Parathyroid adenoma (tissue), 2 donors: ENCODE measurements at regions not wholly inside any gene's neighbourhood (a gene's known extent, or its start where the extent isn't known, plus 50 kb on each side); places are given as distances from the start of the nearest gene placed in this dataset.

Experiments
- H2AFZ ChIP-seq: fragments of 300-600 bp; sonication (generic); one replicate; pipeline ENCODE4 v1.7.0; 2017; ENCODE audit warnings: antibody characterized with exemption, mild to moderate bottlenecking
- H3K27ac ChIP-seq: fragments of 300-600 bp; sonication (generic); one replicate; pipeline ENCODE4 v1.7.0; 2017
- H3K27me3 ChIP-seq: fragments of 300-600 bp; sonication (generic); one replicate; pipeline ENCODE4 v1.7.0; 2017; ENCODE audit warnings: low read length; ENCODE audit not compliant: control insufficient read depth, insufficient read depth
- H3K36me3 ChIP-seq: fragments of 300-600 bp; sonication (generic); one replicate; pipeline ENCODE4 v1.7.0; 2017; ENCODE audit warnings: low read length; ENCODE audit not compliant: control insufficient read depth, insufficient read depth
- H3K4me1 ChIP-seq: fragments of 300-600 bp; sonication (generic); one replicate; pipeline ENCODE4 v1.7.0; 2017; ENCODE audit warnings: control low read depth
- H3K4me2 ChIP-seq: fragments of 300-600 bp; sonication (generic); one replicate; pipeline ENCODE4 v1.7.0; 2017; ENCODE audit warnings: low read length
- H3K4me3 ChIP-seq: fragments of 300-600 bp; sonication (generic); one replicate; pipeline ENCODE4 v1.7.0; 2017; ENCODE audit warnings: low read depth, low read length
- H3K79me2 ChIP-seq: fragments of 300-600 bp; sonication (generic); one replicate; pipeline ENCODE4 v1.7.0; 2017; ENCODE audit warnings: control low read depth
- H3K9ac ChIP-seq: fragments of 300-600 bp; sonication (generic); one replicate; pipeline ENCODE4 v1.7.0; 2017; ENCODE audit warnings: mild to moderate bottlenecking
- H3K9me3 ChIP-seq: fragments of 300-600 bp; sonication (generic); one replicate; pipeline ENCODE4 v1.7.0; 2017; ENCODE audit warnings: low read length; ENCODE audit not compliant: control insufficient read depth
- CTCF ChIP-seq: fragments of 300-600 bp; sonication (generic); IDR thresholded peaks from one replicate; pipeline ENCODE4 v1.7.0; 2017; ENCODE audit warnings: antibody characterized with exemption, mild to moderate bottlenecking
- donor health status: primary hyperparathyroidism.

DNA sequence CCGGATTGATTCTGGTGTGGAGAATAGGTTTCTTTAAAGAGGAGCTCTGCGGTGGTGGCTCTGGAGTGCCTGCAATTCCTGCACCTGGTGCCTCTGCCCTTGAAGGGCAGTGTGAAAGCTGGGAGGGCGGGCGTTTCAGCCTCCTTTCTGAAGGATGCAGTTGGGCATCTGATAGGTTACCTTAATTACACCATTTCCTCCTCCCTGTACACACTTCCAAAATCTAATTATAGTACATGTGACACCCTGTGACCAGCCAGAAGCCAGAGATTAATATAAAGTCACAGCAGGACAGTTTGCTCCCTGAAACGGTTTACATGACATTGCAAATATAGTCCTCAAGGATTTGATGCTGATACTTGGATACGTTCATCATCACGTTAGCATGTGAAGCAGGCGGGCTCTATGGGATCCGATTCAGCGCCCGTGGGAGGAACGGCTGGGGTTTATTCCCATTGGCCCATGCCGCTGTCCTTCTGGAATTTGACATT, 548.2 kb downstream of the QKI start:
- Histone ChIP-seq H3K4me3 (no peak overlapping the region), H3K79me2 (no peaks in the 10 kb centered on the region), H3K4me2 (no peak overlapping the region), H3K4me1 (no peaks in the 10 kb centered on the region), H3K36me3 (no peaks in the 10 kb centered on the region), H3K9ac (no peak overlapping the region), H2AFZ (no peak overlapping the region), H3K27me3 (no peaks in the 10 kb centered on the region), H3K27ac (no peak overlapping the region), H3K9me3 (no peaks in the 10 kb centered on the region)
- TF ChIP-seq CTCF: no peak

- Histone ChIP-seq H3K4me1 (no peaks in the 10 kb centered on the region), H3K27ac (no peak overlapping the region), H3K4me2 (no peak overlapping the region), H3K79me2 (no peaks in the 10 kb centered on the region), H3K4me3 (no peak overlapping the region), H3K9me3 (no peaks in the 10 kb centered on the region), H3K9ac (no peak overlapping the region), H2AFZ (no peak overlapping the region), H3K27me3 (no peaks in the 10 kb centered on the region), H3K36me3 (no peaks in the 10 kb centered on the region)
- TF ChIP-seq CTCF: no peak
Observed at GRCh38 chr6:163960128-163960527, 545.6 kb downstream of the QKI start.

DNA sequence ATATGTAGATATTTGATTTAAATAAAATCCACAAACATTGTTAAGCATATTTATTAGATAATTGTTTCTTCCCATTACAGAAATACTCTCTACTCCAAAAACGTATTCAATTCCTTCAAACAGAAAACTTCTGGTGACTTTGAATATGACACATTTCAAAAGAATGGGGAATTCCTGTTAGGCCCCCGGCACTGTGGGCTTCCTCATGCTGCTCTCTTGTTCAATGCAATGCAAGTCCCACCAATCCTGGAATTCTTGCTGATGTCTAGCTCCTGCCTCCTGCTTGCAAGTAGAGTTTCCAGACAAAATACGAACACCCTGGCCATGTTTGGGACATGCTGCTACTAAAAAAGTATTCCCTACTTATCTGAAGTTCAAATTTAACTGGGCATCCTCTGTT, 544.1 kb downstream of the QKI start:
- Histone ChIP-seq H3K36me3 (no peaks in the 10 kb centered on the region), H3K27ac (no peak overlapping the region), H2AFZ (no peak overlapping the region), H3K79me2 (no peaks in the 10 kb centered on the region), H3K4me3 (no peak overlapping the region), H3K4me2 (no peak overlapping the region), H3K9ac (no peak overlapping the region), H3K4me1 (no peaks in the 10 kb centered on the region), H3K27me3 (no peaks in the 10 kb centered on the region), H3K9me3 (no peaks in the 10 kb centered on the region)
- no peak for TF ChIP-seq CTCF

- TF ChIP-seq CTCF: peak; percentile 79
Observed at GRCh38 chr6:163956571-163957407, 542.3 kb downstream of the QKI start.

DNA sequence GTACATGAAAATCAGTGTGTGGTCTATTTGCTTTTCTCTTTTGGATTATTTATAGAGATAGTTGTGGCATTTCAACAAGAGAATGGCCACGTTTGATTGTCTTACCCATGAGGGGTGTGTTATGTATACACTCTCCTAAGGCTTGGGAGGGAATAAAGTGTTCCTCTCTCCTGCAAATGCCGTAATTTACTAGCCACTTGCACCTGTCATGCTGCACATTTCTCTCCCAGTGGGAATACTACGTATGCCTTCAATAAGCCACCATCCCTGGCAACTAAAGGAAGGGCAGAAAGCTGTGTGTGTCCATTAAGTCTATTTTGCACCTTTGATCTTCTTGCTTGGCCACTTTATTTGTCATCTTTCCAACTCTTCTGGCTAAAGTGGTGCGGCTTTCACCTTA, 541.2 kb downstream of the QKI start:
- no peak overlapping the region for H3K9ac ChIP-seq
- H3K4me1 ChIP-seq: no peaks in the 10 kb centered on the region
- H3K9me3 ChIP-seq: no peaks in the 10 kb centered on the region
- no peaks in the 10 kb centered on the region for H3K79me2 ChIP-seq
- no peaks in the 10 kb centered on the region for H3K36me3 ChIP-seq
- H3K27me3 ChIP-seq: no peaks in the 10 kb centered on the region
- no peak overlapping the region for H2AFZ ChIP-seq
- H3K27ac ChIP-seq: no peak overlapping the region
- H3K4me2 ChIP-seq: no peak overlapping the region
- no peak for TF ChIP-seq CTCF
- no peak overlapping the region for H3K4me3 ChIP-seq

More at GRCh38 chr6:163956571-163957407, 542.3 kb downstream of the QKI start:
- Histone ChIP-seq H3K27me3 (no peaks in the 10 kb centered on the region), H3K79me2 (no peaks in the 10 kb centered on the region), H3K9me3 (no peaks in the 10 kb centered on the region), H3K27ac (no peak overlapping the region), H3K4me3 (no peak overlapping the region), H3K4me2 (no peak overlapping the region), H2AFZ (no peak overlapping the region), H3K4me1 (no peaks in the 10 kb centered on the region), H3K9ac (no peak overlapping the region), H3K36me3 (no peaks in the 10 kb centered on the region)
